ENCODE measurements at regions not wholly inside any gene's neighbourhood (a gene's known extent, or its start where the extent isn't known, plus 50 kb on each side); places are given as distances from the start of the nearest gene placed in this dataset.

GRCh38 chr5:25950681-25951080 is 1087.7 kb downstream of the CDH9 start:
- H3K4me3 ChIP-seq (ENCODE audit: insufficient read depth, low read depth, low read length), result no peak overlapping the region
- no peaks in the 10 kb centered on the region for H3K36me3 ChIP-seq (ENCODE audit: insufficient read depth, low read length)
- H3K27ac ChIP-seq (ENCODE audit: low read depth, low read length), result no peak overlapping the region
- no peak for FAIRE-seq
- H3K4me1 ChIP-seq (ENCODE audit: insufficient read depth, low read length), result no peaks in the 10 kb centered on the region
- no peaks in the 10 kb centered on the region for H3K9me3 Mint-ChIP-seq (ENCODE audit: unreplicated experiment)
- no peak for TF ChIP-seq EZH2 (IDR thresholded peaks at IDR 0.05; ENCODE audit: insufficient read depth, low read length)
- TF ChIP-seq CTCF (IDR thresholded peaks at IDR 0.05; ENCODE audit: insufficient read depth, low read depth, low read length), result no peak
- H3K9ac ChIP-seq (ENCODE audit: low read length), result no peak overlapping the region
- H4K20me1 ChIP-seq (ENCODE audit: insufficient read depth, low read length), result no peaks in the 10 kb centered on the region
- H3K79me2 ChIP-seq (ENCODE audit: insufficient read depth, low read length), result no peaks in the 10 kb centered on the region
- H2AFZ ChIP-seq (ENCODE audit: low read depth, low read length), result no peak overlapping the region
- H3K9me3 ChIP-seq (ENCODE audit: insufficient read depth, low read depth, low read length), result no peaks in the 10 kb centered on the region
- no peak overlapping the region for H3K4me3 Mint-ChIP-seq (ENCODE audit: unreplicated experiment)
- no peaks in the 10 kb centered on the region for H3K27me3 Mint-ChIP-seq (ENCODE audit: low read depth, unreplicated experiment)
- H3K27ac Mint-ChIP-seq (ENCODE audit: unreplicated experiment), result no peak overlapping the region
- H3K27me3 ChIP-seq (ENCODE audit: insufficient read depth, low read length), result no peaks in the 10 kb centered on the region
- H3K4me2 ChIP-seq (ENCODE audit: low read length), result no peak overlapping the region
- DNase-seq (ENCODE audit: low read depth), result no peak
- H3K36me3 Mint-ChIP-seq (ENCODE audit: low read depth, unreplicated experiment), result no peaks in the 10 kb centered on the region
- no peaks in the 10 kb centered on the region for H3K4me1 Mint-ChIP-seq (ENCODE audit: low read depth, unreplicated experiment)

- Mint-ChIP-seq H3K27me3 (ENCODE audit: low read depth, unreplicated experiment) (no peaks in the 10 kb centered on the region), H3K4me1 (ENCODE audit: low read depth, unreplicated experiment) (no peaks in the 10 kb centered on the region), H3K27ac (ENCODE audit: unreplicated experiment) (no peak overlapping the region), H3K9me3 (ENCODE audit: unreplicated experiment) (no peaks in the 10 kb centered on the region), H3K36me3 (ENCODE audit: low read depth, unreplicated experiment) (no peaks in the 10 kb centered on the region), H3K4me3 (ENCODE audit: unreplicated experiment) (no peak overlapping the region)
- H3K27me3 ChIP-seq (ENCODE audit: insufficient read depth, low read length), result no peaks in the 10 kb centered on the region
- H3K36me3 ChIP-seq (ENCODE audit: insufficient read depth, low read length), result no peaks in the 10 kb centered on the region
- H3K4me2 ChIP-seq (ENCODE audit: low read length), result no peak overlapping the region
- no peak overlapping the region for H2AFZ ChIP-seq (ENCODE audit: low read depth, low read length)
- H3K27ac ChIP-seq (ENCODE audit: low read depth, low read length), result no peak overlapping the region
- FAIRE-seq (no peak), DNase-seq (ENCODE audit: low read depth) (no peak)
- no peak overlapping the region for H3K9ac ChIP-seq (ENCODE audit: low read length)
- H3K4me3 ChIP-seq (ENCODE audit: insufficient read depth, low read depth, low read length), result no peak overlapping the region
- no peaks in the 10 kb centered on the region for H4K20me1 ChIP-seq (ENCODE audit: insufficient read depth, low read length)
- TF ChIP-seq CTCF (IDR thresholded peaks at IDR 0.05; ENCODE audit: insufficient read depth, low read depth, low read length) (no peak), EZH2 (IDR thresholded peaks at IDR 0.05; ENCODE audit: insufficient read depth, low read length) (no peak)
- no peaks in the 10 kb centered on the region for H3K79me2 ChIP-seq (ENCODE audit: insufficient read depth, low read length)
- H3K9me3 ChIP-seq (ENCODE audit: insufficient read depth, low read depth, low read length), result no peaks in the 10 kb centered on the region
- no peaks in the 10 kb centered on the region for H3K4me1 ChIP-seq (ENCODE audit: insufficient read depth, low read length)
These were observed 1090.1 kb downstream of the CDH9 start for GRCh38 chr5:25948278-25948677.

- Mint-ChIP-seq H3K4me1 (ENCODE audit: low read depth, unreplicated experiment) (no peaks in the 10 kb centered on the region), H3K27ac (ENCODE audit: unreplicated experiment) (no peak overlapping the region), H3K36me3 (ENCODE audit: low read depth, unreplicated experiment) (no peaks in the 10 kb centered on the region), H3K4me3 (ENCODE audit: unreplicated experiment) (no peak overlapping the region), H3K27me3 (ENCODE audit: low read depth, unreplicated experiment) (no peaks in the 10 kb centered on the region), H3K9me3 (ENCODE audit: unreplicated experiment) (no peaks in the 10 kb centered on the region)
- no peaks in the 10 kb centered on the region for H4K20me1 ChIP-seq (ENCODE audit: insufficient read depth, low read length)
- H3K9me3 ChIP-seq (ENCODE audit: insufficient read depth, low read depth, low read length), result no peaks in the 10 kb centered on the region
- no peak overlapping the region for H2AFZ ChIP-seq (ENCODE audit: low read depth, low read length)
- H3K27me3 ChIP-seq (ENCODE audit: insufficient read depth, low read length), result no peaks in the 10 kb centered on the region
- H3K27ac ChIP-seq (ENCODE audit: low read depth, low read length), result no peak overlapping the region
- no peak for FAIRE-seq
- no peaks in the 10 kb centered on the region for H3K4me1 ChIP-seq (ENCODE audit: insufficient read depth, low read length)
- H3K9ac ChIP-seq (ENCODE audit: low read length), result no peak overlapping the region
- no peak overlapping the region for H3K4me2 ChIP-seq (ENCODE audit: low read length)
- no peaks in the 10 kb centered on the region for H3K36me3 ChIP-seq (ENCODE audit: insufficient read depth, low read length)
- no peaks in the 10 kb centered on the region for H3K79me2 ChIP-seq (ENCODE audit: insufficient read depth, low read length)
- H3K4me3 ChIP-seq (ENCODE audit: insufficient read depth, low read depth, low read length), result no peak overlapping the region
- TF ChIP-seq EZH2 (IDR thresholded peaks at IDR 0.05; ENCODE audit: insufficient read depth, low read length) (no peak), CTCF (IDR thresholded peaks at IDR 0.05; ENCODE audit: insufficient read depth, low read depth, low read length) (no peak)
- DNase-seq (ENCODE audit: low read depth), result no peak
These were observed 1093.6 kb downstream of the CDH9 start for GRCh38 chr5:25944786-25945185.

All from astrocyte (in vitro differentiated cells and primary cell).